CD4-positive, alpha-beta T cell treated with Interleukin-10 for 1 hour (primary cell): ENCODE measurements at regions not wholly inside any gene's neighbourhood (a gene's known extent, or its start where the extent isn't known, plus 50 kb on each side); places are given as distances from the start of the nearest gene placed in this dataset.

Source experiments
- DNase-seq: peaks from one replicate; pipeline ENCODE4 v3.0.0-alpha.2; 2020

DNA sequence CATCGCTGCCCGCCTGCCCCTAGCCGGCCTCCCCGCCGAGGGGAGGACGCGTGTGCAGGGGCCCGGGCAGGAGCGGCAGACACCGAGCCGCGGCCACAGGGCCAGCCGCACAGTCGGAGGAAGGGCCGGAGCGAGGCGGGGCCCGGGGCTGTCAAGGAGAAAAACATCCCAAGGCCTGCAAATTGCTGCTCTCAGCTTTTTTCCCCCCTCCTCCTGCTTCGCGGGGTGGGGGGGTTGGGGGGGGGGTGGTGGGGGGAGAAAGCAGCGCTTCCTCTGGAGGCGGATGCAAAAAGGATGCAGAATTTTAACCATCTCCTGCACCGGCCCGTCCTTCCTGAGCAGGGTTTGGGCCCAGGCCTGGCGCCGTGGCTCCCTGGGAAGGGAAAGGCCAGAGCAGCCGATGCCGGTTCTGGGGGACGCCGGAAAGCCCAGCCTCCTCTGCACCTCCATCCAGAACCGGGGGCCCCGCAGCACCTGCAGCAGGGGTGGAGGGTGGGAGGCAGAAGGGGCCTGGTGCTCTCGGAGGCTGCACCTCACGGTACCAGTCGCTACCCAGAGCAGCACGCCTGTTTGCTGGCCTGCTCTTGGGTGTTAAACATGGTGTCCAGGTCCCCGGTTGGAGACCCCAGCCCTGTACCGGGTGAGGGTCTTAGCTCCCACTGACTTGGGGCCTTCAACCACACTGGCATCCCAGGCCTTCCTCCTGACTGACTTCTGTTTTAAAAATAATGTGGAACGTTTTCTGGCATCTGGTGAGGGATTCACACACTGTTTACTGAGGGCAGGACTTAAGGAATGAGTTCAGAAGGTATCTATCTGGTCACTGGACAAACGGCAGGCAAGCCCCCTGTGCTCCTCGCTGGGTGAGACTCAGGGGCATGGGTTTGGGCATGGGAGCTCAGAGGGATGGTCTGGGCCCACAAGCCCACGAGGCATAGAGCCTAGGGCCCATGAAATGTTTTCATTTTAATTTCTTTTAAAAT, 77.4 kb upstream of the WNT7B start:
- DNase-seq, result peak; percentile 59

DNA sequence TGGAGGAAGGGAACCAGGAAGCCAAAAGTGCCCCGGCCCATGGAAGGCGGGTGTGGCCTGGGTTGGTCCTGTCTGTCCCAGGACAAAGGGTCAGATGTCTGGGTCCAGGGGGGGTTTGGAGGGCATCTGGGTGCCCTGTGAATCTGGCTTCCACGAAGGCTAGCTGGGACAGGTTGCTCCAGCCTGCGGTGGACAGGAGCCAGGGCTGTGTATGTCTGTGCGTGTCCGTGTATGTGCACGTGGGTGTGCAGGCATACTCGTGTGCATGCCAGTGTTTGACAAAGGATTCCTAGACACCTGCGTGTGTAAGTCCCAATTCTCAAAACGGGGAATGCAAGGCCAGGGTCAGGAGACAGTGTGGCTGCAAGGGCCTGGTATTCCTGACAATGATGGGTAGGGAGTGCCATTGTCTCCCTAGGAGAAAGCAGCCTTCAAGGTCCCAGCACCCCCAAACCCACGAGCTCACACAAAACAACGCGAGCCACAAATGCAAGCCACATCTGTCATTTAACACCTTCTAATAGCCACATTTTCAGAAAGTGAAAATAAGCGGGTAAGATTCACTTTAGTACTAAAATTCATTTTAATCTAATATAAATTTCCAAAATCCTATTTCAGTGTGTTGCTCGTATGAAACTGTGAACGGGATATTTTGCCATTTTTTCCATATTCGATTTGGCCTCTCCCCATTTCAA, 78.4 kb upstream of the WNT7B start:
- DNase-seq, result no peak

DNA sequence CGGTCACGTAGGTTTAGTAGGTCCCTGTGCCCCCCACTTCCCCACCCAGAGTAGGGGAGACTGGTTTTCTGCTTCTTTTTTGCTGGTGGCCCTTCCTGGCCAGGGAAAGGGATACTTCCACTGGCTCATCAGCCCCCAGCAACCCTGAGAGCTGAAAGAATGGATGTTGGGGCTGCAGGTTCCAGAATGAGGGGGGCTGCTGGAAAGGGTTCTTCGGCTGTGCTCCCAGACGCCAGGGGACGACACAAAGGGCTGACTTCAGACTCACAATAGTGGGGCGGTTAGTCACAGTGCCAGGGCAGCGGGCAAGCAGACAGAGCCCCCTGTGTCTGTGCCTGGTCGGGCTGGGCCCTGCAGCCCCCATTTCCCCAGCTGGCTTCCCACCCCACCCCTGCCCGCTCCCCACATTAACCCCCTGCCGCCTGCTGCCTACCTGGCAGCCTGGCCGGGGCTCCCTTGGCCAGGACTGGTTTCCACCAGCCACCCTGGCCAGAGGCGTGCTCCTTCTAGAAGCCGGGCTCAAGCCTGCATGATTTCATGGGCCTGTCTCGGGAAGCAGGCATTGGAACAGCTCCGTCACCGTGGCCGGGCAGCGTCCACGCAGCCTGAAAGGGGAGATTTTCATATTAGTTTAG, 79.1 kb upstream of the WNT7B start:
- DNase-seq, result no peak

DNA sequence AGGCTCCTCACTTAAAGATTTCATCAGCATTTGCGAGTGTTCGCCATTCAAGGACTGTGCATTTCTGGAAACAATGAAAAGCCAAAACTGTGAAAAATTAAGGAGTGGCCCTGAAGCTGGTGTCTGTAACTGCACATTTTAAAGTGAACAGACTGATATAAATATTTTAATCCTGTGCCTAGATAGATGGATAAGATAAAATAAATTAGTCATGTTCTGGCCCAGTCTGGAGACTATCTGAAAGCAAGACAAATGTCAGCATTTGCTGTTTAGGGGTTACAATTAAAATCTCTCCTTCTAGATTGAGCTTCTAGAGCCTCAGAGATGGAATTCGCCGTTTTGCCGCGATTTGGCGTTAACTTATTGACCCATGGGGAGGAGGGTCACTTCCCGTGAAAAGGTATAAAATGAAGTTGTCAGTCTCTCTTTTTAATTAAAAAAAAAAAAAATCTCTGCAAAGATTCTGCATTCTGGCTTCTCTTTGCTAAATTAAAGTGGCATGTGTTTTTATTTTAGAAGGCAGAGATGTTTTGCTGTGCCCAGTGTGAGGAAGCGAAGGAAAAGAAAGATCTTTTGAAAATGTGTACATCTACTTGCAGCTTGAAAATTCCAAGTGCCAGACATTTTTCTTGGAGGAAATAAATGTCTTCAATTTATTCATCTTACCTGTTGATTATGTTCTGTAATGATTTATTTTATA, 79.7 kb upstream of the WNT7B start:
- DNase-seq, result no peak

DNA sequence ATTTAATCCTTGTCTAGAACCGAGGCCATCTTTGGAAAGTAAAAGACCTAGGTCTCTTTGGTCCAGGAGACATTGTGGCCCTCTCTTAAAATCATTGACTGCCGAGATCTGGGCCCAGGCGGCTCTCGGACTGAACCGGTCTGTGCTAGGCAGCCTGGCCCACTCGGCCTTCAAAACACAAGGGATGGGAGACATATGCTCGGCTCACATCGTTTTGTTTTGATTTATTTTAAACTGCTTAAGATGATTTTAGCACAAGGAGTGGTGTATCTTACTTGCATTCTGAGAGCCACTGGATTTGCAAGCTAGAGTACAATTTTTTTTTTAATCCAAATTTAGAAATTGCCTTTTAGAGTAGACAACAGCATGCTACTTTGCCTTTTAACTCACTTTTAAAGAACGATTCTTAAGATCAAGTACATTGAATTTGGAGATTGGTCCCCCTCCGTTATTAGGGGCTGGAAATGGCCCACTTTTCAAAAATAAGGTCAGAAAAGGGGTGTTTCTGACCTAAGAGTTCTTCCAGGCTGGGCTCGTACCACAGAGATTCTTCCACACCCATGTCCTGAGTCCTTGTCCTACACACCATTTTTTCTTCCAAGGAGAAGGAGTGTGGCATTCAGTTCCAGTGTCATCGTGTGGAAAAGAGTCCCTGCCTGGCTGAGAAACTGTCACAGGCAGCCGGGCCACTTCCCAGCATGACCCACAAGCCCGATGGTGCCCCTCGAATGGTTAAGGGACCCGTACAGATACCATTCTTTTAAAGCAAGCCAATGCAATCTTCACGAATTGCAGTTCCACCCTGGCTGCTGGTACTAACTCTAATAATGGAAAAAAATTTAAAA, 80.5 kb upstream of the WNT7B start:
- no peak for DNase-seq

DNA sequence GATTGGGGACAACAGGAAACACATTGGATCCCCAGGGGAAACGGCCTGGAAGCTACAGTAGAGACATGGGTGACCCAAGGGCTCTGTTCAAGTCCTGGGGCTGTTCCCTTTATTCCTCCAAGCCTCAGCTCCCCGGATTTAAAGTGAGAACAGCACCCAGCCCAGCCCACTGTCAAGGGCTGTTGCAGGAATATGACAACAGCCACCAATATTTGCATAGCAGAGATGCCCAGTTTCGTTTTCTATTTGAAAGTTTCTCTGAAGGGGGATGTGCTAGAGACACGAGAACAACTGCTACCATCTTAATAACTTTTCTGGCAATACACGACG, 81.1 kb upstream of the WNT7B start:
- DNase-seq, result peak; percentile 64

DNA sequence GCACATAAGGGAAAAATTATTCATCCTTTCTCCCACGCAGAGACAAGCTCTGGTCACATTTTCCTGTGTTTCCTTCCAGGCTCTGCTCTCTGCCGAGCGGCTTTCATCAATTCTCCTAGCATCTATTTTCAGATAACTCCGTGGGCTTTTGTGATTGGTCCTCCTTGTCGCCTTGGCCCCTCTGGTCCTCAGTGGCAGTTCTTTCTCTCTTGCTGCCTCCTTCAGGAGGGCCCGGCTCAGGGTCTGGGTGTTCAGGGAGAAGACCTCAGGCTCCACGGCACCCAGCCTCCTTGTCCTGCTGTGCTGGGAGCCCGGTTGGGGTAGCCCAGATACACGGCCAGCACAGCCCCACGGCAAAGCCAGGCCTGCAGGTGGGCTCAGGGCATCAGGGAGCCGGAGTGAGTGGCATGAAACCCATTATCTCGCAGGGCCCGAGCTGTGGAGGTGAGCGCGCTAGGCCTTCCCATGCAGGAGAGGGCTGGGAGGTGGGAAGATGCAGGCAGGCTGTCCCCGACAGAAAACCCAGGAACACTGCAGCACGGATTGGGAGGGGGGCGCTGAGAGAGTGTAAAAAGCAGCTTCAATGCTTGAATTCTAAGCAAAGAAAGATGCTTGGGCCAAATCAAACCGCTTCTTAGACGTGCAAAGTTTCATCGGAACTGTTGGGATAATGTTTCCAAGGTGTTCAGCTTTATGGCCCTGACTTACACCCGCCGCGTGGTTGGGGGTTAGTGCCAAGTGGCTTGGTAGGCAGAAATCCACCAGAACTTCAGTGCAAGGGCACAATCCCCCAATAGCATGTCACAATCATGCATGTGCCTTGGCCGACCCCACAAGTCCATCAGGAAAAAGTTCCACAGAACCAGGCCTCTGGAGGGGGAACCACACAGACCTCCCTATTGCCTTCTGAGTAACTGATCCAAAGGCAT, 81.9 kb upstream of the WNT7B start:
- DNase-seq, result no peak

DNA sequence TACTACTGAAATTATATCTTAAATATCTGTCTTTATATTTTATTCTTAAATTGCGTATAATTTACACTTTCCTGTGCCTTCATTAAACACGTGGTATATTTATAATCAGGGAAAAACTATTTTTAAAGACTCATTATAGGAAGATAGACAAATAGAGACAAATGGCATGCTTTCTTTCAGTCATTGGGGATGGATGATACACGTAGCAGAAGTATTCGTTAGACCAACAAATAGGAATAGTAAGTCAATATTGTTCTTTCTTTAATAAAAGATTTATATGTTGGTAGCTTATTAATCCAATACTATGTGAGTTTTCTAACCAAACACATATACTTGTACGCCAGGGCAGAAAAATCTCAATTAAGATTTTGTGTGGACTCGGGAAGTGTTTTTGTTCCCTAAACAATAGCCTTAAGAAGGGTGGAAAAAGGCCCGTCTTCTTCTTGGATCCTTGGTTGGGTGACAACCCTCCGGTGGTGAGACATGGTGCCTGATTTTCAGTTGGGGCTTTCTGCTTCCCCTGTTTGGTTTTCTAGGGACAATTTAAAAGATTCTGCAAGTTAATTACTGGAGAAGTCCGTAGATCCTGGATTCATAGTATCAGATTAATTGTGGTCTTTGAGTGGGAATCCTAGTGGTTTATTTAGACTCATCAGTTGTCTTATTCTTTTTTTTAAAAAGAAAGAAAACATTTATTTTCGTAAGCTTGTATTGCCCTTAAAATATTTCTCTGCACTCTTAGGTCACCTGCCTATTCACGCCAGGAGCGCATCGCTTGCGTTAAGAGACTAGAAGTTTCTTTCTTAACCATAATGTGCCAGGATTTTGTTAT, 83.5 kb upstream of the WNT7B start:
- DNase-seq, result no peak

DNA sequence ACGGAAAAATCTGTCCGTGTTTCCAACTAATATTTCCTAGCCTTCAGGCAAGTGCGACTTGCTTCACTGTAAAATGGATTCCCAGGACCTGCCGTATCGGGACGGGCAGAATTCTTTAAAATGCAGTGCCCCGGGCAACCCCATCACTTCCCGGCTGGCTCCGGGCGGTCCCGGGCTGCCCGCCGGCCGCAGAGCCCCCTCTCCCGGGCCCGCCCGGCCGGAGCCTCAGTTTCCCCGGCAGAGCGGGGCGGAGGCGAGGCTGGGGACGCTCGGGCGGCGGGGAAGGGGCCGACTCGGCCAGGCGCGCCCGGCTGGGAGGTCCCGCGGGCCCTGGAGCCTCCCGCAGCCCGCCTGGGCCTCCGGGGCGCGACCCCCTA, 84.2 kb upstream of the WNT7B start:
- DNase-seq, result no peak

DNA sequence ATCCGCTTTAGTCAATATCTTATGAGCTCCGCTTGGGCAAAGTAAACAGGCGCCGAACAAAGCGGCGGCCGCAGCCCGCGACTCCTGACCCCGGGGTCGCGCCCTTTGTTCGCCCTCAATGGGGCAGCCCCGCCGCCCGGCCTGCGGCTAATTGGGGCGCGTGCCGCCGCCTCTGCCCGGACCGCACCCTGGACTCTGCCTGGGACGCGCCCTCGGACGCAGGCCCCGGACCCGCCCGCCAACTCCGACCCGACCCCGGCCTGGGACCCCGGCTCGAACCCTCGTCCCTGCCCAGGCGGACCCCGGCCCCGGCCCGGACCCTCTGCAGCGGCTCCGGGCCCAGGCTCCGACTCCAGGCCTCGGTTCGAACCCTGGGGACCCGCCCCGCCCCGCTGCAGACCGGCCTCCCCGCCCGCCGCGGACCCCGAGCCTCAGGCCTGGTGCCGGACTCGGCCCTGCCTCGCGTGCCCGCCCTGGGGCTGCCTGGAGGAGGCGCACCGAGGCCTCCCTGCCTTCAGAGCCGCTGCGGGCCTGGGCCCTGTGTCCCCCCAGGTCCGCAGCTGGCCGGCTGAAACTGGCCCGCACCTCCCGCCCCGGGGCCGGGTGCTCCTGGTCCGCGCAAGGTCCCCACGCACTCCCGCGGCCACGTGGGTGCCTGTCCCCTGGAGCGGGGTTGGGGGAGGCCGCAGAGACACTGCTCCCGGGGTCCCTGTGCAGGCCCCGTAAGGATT, 84.7 kb upstream of the WNT7B start:
- no peak for DNase-seq

DNA sequence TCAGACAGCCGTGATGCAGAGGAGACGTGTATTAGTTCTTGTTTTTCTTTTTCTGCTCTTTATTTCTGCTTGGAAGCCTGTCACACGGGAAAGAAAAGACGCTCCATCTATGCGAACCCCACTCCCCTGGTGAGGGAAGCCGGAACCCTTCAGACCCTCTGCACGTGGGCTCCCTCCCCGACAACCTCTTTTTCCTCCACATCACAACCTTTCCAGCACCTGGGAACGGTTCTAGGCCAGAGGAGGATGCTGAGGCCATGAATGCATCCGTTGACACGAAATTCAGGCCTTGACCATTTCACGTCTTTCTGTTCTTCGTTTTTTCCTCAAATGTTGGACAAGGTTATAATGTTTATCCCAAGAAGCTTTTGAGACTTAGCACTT, 85.3 kb upstream of the WNT7B start:
- no peak for DNase-seq

DNA sequence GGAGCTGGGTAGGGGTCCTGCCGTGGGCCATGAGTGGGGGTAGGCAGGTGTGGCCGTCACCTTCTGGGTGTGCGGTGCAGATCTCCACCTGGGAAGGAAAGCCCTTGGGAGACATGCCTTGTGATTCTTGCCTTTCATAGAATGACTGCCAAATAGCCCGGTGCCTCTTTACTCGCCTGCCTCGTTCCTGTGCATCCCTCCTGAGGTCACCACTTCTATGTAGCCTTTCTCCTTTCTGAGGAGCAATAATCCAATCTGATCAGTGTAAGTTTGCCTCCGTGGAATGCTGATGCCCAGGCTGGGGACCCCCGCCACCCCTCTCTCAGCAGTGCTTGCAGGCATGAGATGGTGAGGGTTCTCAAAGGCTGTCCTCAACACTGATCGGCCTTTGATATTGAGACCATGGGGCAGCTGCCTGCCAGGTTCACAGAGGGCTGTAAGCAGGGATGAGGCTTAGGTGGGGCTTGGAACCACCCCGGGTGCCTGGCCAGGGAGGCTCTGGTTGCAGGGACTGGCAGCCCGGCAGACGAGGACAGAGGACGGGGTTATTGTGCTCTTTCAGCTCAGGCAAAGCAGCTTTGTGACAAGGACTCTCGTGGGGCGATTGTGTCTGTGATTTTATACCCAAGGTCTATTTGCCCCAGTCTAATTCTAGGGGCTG, 86.1 kb upstream of the WNT7B start:
- no peak for DNase-seq

DNA sequence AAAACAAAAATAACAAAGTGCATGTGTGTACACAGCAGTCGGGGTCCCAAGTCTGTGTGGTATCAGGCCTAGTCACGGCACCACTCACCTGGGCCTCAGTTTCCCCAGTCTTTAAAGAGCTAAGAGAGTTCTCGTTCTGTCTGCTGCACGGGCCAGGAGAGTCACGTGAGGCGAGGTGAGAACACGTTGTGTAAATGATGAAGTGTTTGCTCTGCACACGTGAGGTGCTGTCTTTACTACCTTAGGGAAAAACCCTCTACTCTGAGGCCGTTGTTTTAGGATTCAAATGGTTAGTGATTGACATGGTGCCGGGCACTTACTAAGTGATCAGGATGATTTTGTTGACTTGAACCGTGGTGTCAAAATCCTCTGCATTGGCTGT, 86.5 kb upstream of the PPARA start:
- DNase-seq, result no peak

DNA sequence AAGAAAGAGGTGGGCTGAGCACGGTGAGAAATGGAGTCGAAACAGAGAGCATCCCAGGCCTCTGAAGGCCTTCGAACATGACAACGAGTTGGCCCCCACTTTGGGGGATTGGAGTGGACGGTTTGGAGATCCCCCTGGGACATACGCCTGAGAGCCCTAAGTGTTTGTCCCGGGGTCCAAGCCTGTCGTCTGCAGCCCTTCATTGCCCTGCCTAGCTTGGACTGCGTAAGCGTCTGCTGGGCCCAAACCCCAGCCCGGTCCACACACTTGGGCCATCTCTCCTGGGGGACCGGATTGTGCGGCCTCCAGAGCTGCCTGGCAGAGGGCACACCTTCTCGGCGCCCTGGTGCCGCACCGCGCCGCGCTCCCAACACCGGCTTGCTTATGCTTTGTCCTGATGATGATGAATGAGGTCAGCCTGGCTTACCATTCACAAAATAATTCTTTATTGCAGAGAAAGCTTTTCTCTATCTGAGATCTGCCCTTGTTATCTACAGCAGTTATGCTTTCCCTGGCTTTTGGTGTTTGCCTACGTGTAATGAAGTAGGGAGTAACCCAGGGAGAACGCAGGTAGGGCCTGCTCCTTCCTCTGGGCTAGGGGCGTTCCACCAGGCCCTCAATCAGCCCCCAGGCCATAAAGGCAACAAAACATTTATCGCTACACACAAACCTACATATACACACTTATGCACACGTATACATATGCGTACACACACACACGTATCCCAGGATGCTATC, 85.9 kb upstream of the PPARA start:
- DNase-seq, result no peak

DNA sequence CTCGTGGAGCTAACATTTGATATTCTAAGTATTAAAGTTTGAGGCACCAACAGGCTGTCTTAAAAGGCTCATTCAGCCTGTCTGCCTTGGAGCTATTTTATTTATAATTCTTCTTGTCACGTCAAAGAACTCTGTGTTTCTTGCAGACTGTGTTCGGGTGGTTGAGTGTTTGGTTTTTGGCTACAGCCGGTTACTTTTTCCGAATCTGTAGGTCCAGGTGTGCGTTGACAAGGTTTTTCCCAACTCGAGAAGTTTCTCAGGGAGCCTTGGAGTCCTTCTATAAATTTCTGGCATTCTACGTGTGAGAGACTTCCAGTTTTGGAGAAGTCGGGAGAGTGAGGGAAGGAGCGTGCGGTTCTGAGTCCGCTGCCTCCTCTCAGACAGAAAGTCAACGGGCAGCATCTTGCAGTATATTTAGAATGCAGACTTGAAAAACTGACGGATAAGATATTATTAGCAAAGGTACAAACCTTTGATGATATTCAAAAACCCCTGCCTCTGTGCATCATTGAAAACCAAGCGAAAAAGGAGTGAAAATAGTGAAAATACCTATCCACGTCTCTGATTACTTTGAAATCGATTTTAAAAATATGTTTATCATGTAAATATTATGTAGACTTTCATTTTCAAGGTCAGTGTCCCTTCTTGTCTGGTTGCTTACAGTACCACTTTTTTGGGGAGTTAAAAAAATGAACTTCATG, 85.2 kb upstream of the PPARA start:
- no peak for DNase-seq

DNA sequence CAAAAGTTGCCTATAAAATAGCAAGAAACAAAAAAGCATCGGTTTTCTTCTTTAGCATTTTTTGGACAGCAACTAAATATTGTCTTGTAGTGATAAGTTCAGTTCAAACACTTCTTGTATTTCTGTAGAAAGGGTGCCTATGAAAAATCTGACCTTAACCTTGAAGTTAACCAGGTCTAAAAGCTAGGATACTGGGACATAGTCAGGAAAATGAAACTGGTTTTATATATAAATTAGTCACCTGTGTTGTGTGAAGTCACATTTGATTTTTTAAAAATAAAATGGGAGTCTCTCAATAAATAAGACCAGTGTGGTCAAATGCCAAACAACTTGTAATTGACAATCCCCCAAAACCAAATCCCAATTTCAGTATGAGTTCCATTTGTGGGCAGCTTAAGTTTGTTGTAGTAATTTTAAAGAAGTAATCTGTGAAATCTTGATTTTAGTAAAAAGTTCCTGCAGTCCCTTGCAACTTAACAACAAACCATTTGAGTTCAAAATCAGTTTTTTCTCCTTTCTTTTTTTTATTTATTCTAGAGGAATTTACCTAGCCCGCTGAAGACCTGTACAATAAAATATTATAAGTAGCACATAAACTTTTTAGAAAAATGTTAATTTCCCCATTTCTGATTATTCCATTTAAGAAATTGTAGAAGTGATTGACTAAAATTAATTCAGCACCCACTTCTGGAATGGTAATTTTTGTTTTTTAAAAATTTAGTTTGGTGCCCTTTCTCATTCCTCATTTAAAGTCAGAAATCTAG, 84.5 kb upstream of the PPARA start:
- DNase-seq, result no peak

DNA sequence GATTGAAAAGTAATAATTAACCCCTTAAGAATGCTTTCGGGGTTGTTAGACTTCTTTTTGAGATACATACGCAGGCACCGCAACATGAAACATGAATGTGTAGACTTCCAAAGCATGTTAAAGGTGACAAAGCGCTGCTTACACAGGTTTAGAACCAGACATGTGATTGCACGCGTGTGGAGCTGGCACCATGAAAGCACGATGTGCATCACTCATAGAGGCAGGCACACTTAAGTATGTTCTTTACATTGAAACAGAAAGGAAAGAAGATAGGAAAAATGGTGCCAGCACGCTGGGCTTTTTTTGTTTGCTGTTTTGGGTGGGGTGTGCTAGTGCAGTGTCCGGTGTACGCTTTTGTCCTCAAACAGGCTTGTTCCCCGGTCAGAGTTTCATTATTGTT, 83.6 kb upstream of the PPARA start:
- no peak for DNase-seq
